C4-2B (cell line): ENCODE measurements at regions not wholly inside any gene's neighbourhood (a gene's known extent, or its start where the extent isn't known, plus 50 kb on each side); places are given as distances from the start of the nearest gene placed in this dataset.

ENCODE experiments used
- CTCF ChIP-seq: fragments of 450-650 bp; conservative IDR thresholded peaks from 2 replicates; pipeline ENCODE4 v1.5.1; 2017; ENCODE audit warnings: mild to moderate bottlenecking
- ZFX ChIP-seq: fragments of 450-650 bp; IDR thresholded peaks from 2 replicates; pipeline ENCODE4 v1.6.1; 2017

DNA sequence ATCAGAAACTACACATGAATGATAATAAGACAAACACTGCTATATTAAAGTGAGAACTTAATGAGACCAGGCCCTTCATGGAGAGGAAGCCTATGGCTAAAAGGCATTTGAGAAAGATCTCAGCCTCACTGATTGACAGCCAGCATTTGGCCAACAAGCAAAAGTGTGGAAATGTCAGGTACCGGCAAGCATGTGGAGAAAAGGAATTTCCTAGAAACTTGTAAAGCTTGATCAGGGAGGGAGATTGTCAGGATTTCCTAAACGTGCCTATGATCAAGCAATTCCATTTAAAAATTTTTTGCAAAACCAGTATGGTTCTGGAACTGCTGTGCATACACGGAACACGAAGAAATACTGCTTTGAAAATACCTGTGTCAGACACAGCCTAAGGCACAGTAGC is 220.3 kb upstream of the ATP10A start:
- no peak for TF ChIP-seq CTCF
- TF ChIP-seq ZFX = no peak
